Fibroblast of lung (primary cell): ENCODE measurements at regions not wholly inside any gene's neighbourhood (a gene's known extent, or its start where the extent isn't known, plus 50 kb on each side); places are given as distances from the start of the nearest gene placed in this dataset.
A peak's percentile ranks its signal among the peaks of the same experiment; 100 is the strongest.

ENCODE experiments used
- DNase-seq, 2 donors: peaks; one replicate each; pipeline versions ENCODE4 v3.0.0 to v3.0.0-alpha.2; 2010; ENCODE audit warnings: low read depth in 2 of 2
- H2AFZ ChIP-seq: 2 replicates; pipeline ENCODE4 v1.5.1; 2012; ENCODE audit warnings: low read length, control low read depth, inconsistent platforms
- H3K27ac ChIP-seq: 2 replicates; pipeline ENCODE4 v1.5.1; 2011; ENCODE audit warnings: low read length, control low read depth; ENCODE audit not compliant: insufficient read depth
- H3K27me3 ChIP-seq: 2 replicates; pipeline ENCODE4 v1.5.1; 2011; ENCODE audit warnings: mild to moderate bottlenecking, low read length; ENCODE audit not compliant: control insufficient read depth, insufficient read depth
- H3K36me3 ChIP-seq: 2 replicates; pipeline ENCODE4 v1.5.1; 2011; ENCODE audit warnings: low read length; ENCODE audit not compliant: control insufficient read depth, insufficient read depth
- H3K4me1 ChIP-seq: 2 replicates; pipeline ENCODE4 v1.5.1; 2011; ENCODE audit warnings: low read length; ENCODE audit not compliant: control insufficient read depth, insufficient read depth; ENCODE audit errors: extremely low read depth
- H3K4me2 ChIP-seq: 2 replicates; pipeline ENCODE4 v1.5.1; 2011; ENCODE audit warnings: low read length, control low read depth; ENCODE audit not compliant: insufficient read depth; ENCODE audit errors: extremely low read depth
- H3K4me3 ChIP-seq, 4 experiments: fragments of 200-600 bp in 1 of 4; sonication (generic) in 1 of 4; replicated peaks in 1 of 4; 2 replicates each; pipeline ENCODE4 v1.5.1; 2011 to 2016; ENCODE audit warnings: low read length in 4 of 4, low read depth in 3 of 4, mild to moderate bottlenecking in 3 of 4, control low read depth in 2 of 4, inconsistent platforms in 1 of 4, mixed read lengths in 1 of 4; ENCODE audit not compliant: insufficient read depth in 1 of 4; ENCODE audit errors: control extremely low read depth in 1 of 4
- H3K79me2 ChIP-seq: 2 replicates; pipeline ENCODE4 v1.5.1; 2012; ENCODE audit warnings: mild to moderate bottlenecking, low read length, inconsistent platforms; ENCODE audit not compliant: control insufficient read depth, insufficient read depth
- H3K9ac ChIP-seq: 2 replicates; pipeline ENCODE4 v1.5.1; 2011; ENCODE audit warnings: mild to moderate bottlenecking, low read length, control low read depth; ENCODE audit not compliant: insufficient read depth
- H3K9me3 ChIP-seq: 2 replicates; pipeline ENCODE4 v1.5.1; 2012; ENCODE audit warnings: low read depth, low read length; ENCODE audit not compliant: control insufficient read depth, insufficient read depth
- H4K20me1 ChIP-seq: 2 replicates; pipeline ENCODE4 v1.5.1; 2011; ENCODE audit warnings: low read length; ENCODE audit not compliant: control insufficient read depth, insufficient read depth; ENCODE audit errors: extremely low read depth
- EZH2 ChIP-seq: IDR thresholded peaks from 2 replicates; pipeline ENCODE4 v1.5.1; 2012; ENCODE audit warnings: low read length, control low read depth, mild to moderate bottlenecking; ENCODE audit errors: missing control alignments
- TF ChIP-seq, protein P1 (sequence below), 2 donors: IDR thresholded peaks in 1 of 2; conservative IDR thresholded peaks in 1 of 2; 1 replicate in 1 of 2; 2 replicates in 1 of 2; pipeline ENCODE4 v1.5.1; 2011 to 2012; ENCODE audit warnings: low read length in 2 of 2, control low read depth in 1 of 2, inconsistent platforms in 1 of 2, low read depth in 1 of 2, mild to moderate bottlenecking in 1 of 2

DNA sequence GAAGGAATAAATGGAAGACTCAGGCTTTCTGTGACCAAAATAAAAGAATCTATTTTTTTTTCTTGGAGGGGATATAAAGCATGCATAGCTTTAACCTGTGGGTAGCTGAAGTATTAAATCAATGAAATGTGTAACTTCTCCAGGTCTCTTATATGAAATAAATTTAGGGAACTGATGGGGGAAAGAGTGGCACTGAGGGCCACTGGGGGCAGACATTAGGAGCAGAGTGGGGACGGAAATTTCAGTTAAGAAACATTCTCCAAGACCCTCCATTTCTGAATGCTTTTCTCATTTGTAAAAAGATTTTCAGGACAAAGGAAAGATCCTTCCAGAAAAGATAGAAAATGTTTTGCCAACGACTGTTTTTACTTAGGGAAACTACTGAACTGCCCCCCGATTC, 131.0 kb downstream of the GPX5 start:
- H3K9me3 ChIP-seq, result no peaks in the 10 kb centered on the region
- TF ChIP-seq, protein P1, sequence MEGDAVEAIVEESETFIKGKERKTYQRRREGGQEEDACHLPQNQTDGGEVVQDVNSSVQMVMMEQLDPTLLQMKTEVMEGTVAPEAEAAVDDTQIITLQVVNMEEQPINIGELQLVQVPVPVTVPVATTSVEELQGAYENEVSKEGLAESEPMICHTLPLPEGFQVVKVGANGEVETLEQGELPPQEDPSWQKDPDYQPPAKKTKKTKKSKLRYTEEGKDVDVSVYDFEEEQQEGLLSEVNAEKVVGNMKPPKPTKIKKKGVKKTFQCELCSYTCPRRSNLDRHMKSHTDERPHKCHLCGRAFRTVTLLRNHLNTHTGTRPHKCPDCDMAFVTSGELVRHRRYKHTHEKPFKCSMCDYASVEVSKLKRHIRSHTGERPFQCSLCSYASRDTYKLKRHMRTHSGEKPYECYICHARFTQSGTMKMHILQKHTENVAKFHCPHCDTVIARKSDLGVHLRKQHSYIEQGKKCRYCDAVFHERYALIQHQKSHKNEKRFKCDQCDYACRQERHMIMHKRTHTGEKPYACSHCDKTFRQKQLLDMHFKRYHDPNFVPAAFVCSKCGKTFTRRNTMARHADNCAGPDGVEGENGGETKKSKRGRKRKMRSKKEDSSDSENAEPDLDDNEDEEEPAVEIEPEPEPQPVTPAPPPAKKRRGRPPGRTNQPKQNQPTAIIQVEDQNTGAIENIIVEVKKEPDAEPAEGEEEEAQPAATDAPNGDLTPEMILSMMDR (conservative IDR thresholded peaks at IDR 0.05 in 1 of 2, IDR thresholded peaks at IDR 0.05 in 1 of 2; ENCODE audit: low read depth in 1 of 2, low read length in 2 of 2), result no peak
- no peak for TF ChIP-seq EZH2
- H3K4me2 ChIP-seq, result no peak overlapping the region
- no peaks in the 10 kb centered on the region for H4K20me1 ChIP-seq
- H3K4me1 ChIP-seq, result no peaks in the 10 kb centered on the region
- peak overlapping the region in 2 of 4 experiments; percentile 59 to 94 for H3K4me3 ChIP-seq
- H3K27me3 ChIP-seq, result no peaks in the 10 kb centered on the region
- no peak overlapping the region for H2AFZ ChIP-seq
- H3K9ac ChIP-seq, result no peak overlapping the region
- no peak for DNase-seq
- H3K79me2 ChIP-seq, result no peaks in the 10 kb centered on the region
- no peak overlapping the region for H3K27ac ChIP-seq
- no peaks in the 10 kb centered on the region for H3K36me3 ChIP-seq

DNA sequence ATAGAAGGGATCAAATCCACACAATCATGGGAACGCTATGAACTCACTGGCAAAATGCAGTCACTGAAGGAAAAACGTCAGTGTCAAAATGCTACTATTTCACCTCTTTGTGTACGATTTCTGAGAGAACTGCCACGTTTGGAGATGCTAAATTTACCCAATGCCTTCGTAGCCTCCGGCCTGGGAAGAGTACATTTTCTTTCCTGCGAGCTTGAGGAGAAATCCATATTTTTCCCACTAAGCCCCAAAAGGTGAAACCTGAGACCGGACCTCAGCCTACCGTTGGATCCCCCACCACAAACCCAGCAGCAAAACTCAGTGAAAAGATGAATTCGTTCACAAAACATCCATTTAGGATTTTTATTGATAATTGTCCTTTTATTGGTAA, 131.7 kb downstream of the GPX5 start:
- no peaks in the 10 kb centered on the region for H3K79me2 ChIP-seq
- peak overlapping the region in 3 of 4 experiments; percentile 2 to 94 (median 59) for H3K4me3 ChIP-seq
- no peak overlapping the region for H3K27ac ChIP-seq
- no peak overlapping the region for H2AFZ ChIP-seq
- no peaks in the 10 kb centered on the region for H3K9me3 ChIP-seq
- H3K9ac ChIP-seq, result no peak overlapping the region
- H3K36me3 ChIP-seq, result no peaks in the 10 kb centered on the region
- no peak overlapping the region for H3K4me2 ChIP-seq
- H3K27me3 ChIP-seq, result no peaks in the 10 kb centered on the region
- DNase-seq, result no peak
- TF ChIP-seq EZH2, result no peak
- TF ChIP-seq, protein P1 (conservative IDR thresholded peaks at IDR 0.05 in 1 of 2, IDR thresholded peaks at IDR 0.05 in 1 of 2; ENCODE audit: low read depth in 1 of 2, low read length in 2 of 2), result no peak
- no peaks in the 10 kb centered on the region for H3K4me1 ChIP-seq
- no peaks in the 10 kb centered on the region for H4K20me1 ChIP-seq

DNA sequence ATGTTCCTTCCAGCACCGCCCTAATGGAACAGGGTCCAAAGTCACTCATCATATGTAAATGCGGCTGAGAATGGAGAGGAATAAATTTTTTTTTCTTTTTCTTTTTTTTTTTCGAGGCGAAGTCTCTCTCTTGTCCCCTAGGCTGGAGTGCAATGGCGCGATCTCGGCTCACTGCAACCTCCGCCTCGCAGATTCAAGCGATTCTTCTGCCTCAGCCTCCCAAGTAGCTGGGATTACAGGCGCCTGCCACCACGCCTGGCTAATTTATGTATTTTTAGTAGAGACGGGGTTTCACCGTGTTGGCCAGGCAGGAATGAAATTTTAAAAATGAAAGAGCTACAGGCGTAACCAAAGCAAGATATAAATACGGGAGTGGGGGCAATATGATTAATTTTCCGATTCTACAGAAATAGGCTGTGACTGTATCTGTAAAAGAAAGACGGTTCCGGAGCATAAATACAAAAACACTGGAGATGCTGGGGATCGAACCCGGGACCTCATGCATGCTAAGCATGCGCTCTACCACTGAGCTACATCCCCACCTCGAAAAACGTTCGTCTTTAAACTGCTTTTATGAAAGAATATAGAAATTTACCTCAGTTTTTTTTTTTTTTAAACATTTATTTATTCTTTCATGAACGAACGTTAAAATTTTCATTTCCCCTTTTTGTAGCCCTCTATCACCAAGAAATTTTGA, 132.2 kb downstream of the GPX5 start:
- Histone ChIP-seq H3K4me1 (no peaks in the 10 kb centered on the region), H3K27ac (no peak overlapping the region), H3K36me3 (no peaks in the 10 kb centered on the region), H3K27me3 (no peaks in the 10 kb centered on the region), H3K4me2 (peak overlapping the region; percentile 85), H3K79me2 (no peaks in the 10 kb centered on the region), H3K4me3 (peak overlapping the region; percentile 36 to 94 (median 52)), H4K20me1 (no peaks in the 10 kb centered on the region), H2AFZ (no peak overlapping the region), H3K9ac (no peak overlapping the region), H3K9me3 (no peaks in the 10 kb centered on the region)
- DNase-seq, result peak; percentile 56 to 79
- TF ChIP-seq EZH2, result no peak
- TF ChIP-seq, protein P1 (conservative IDR thresholded peaks at IDR 0.05 in 1 of 2, IDR thresholded peaks at IDR 0.05 in 1 of 2; ENCODE audit: low read depth in 1 of 2, low read length in 2 of 2), result no peak
